ENCODE measurements at regions not wholly inside any gene's neighbourhood (a gene's known extent, or its start where the extent isn't known, plus 50 kb on each side); places are given as distances from the start of the nearest gene placed in this dataset.

- Histone ChIP-seq H3K9me3 (ENCODE audit: control insufficient read depth, low read length) (no peaks in the 10 kb centered on the region), H3K79me2 (no peaks in the 10 kb centered on the region), H3K4me2 (ENCODE audit: low read length) (no peak overlapping the region), H3K27ac (no peak overlapping the region), H3K4me3 (ENCODE audit: low read depth, low read length) (no peak overlapping the region), H3K4me1 (no peaks in the 10 kb centered on the region), H3K36me3 (ENCODE audit: control insufficient read depth, insufficient read depth, low read length) (no peaks in the 10 kb centered on the region), H2AFZ (no peak overlapping the region), H3K27me3 (ENCODE audit: control insufficient read depth, insufficient read depth, low read length) (no peaks in the 10 kb centered on the region), H3K9ac (no peak overlapping the region)
- no peak for TF ChIP-seq CTCF (IDR thresholded peaks at IDR 0.05)
Measured at GRCh38 chr12:110971936-110972335, 51.6 kb upstream of the MYL2 start.

DNA sequence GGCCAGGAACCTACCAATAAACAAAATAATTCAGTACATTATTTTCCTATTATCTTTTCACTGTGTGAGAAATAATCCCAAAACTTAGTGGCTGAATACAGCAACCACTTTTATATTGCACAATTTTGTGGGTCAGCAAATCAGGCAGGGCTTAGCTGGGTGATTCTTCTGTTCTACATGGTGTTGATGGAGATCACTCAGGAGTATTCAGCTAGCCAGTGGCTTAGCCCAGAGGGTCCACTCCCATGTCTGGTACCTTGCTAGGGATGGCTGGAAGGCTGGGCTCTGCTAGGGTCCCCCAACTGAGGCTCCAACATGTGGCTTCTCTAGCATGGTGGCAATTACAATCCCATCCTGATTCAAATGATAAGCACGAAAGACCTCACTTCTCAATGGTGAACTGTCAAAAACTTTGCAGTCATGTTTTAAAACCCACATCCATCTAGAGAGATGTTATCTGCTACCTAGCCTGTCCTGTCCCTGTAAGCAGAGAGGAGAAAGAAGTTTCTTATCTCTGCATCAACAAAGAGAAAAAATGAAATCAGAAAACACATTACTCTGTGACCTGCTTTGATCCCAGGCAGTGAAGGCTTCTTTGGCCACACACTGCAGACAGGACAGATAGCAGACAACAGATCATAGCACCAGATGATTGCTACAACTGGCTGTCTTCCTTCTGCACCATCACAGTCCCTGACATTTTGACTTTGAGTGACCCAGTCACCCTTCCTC, 51.0 kb upstream of the MYL2 start:
- H3K9ac ChIP-seq = no peak overlapping the region

More for the DNA sequence above, 51.0 kb upstream of the MYL2 start:
- no peak overlapping the region for H3K4me2 ChIP-seq (ENCODE audit: low read length)
- no peak overlapping the region for H2AFZ ChIP-seq
- H3K9me3 ChIP-seq (ENCODE audit: control insufficient read depth, low read length) = no peaks in the 10 kb centered on the region
- no peak overlapping the region for H3K4me3 ChIP-seq (ENCODE audit: low read depth, low read length)
- H3K79me2 ChIP-seq = no peaks in the 10 kb centered on the region
- no peaks in the 10 kb centered on the region for H3K36me3 ChIP-seq (ENCODE audit: control insufficient read depth, insufficient read depth, low read length)
- H3K27ac ChIP-seq = no peak overlapping the region
- TF ChIP-seq CTCF (IDR thresholded peaks at IDR 0.05) = no peak
- H3K4me1 ChIP-seq = no peaks in the 10 kb centered on the region
- no peaks in the 10 kb centered on the region for H3K27me3 ChIP-seq (ENCODE audit: control insufficient read depth, insufficient read depth, low read length)
